ENCODE measurements at regions not wholly inside any gene's neighbourhood (a gene's known extent, or its start where the extent isn't known, plus 50 kb on each side); places are given as distances from the start of the nearest gene placed in this dataset.

DNA sequence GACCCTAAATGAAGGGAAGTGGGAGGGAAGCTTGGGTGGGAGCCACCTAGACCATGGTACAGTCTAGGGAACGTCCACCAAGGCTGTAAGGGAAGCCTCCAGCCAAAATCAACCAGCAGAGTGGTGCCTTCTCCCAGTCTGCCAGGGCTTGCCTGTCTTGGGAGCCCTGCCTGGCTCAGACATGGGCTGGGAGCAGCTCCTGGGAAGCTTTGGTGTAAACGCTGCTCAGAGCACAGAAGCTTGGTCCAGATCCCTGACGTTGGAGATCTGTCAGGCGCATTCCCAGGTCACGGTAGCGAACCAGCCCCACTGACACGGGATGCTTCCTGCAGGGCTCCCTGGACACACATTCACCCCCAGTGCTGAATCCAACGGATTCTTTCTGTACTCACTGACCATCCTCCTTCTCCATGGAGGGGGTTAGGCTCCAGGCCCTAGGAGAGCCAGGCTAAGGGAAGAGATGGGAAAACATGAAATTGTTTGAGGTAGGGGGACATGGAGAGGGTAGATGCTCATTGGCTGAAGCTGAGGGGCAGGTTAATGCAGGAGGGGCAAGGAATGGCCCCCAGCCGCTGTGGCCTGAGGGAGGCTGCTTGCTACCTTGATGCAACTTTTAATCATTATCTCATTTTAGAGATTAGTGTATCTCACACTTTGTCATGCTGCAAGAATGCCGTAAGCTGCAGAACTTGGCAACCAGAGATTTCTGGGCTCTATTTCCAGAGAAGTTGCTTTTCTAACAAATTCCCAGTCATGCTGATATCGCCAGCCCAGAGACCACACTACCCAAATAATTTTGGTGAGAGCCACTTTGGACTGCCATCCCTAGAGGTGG, 195.8 kb downstream of the UQCRFS1 start:
- POLR2A ChIA-PET: no interaction called here
- RAD21 ChIA-PET (ENCODE audit: unreplicated experiment): no interaction called here
- TF ChIP-seq CBFB (IDR thresholded peaks at IDR 0.05; ENCODE audit: low read depth): no peak
- TF ChIP-seq SMARCA5 (IDR thresholded peaks at IDR 0.05): no peak
- TF ChIP-seq ESRRA (IDR thresholded peaks at IDR 0.05; ENCODE audit: low read length): no peak
- no peak for TF ChIP-seq MTA2 (IDR thresholded peaks at IDR 0.05; ENCODE audit: low read depth)
- TF ChIP-seq LARP7 (IDR thresholded peaks at IDR 0.05): no peak
- no peak for TF ChIP-seq ZNF274 (IDR thresholded peaks at IDR 0.05; ENCODE audit: insufficient read depth, insufficient read length)
- no peak for TF ChIP-seq EP300 (IDR thresholded peaks at IDR 0.05; ENCODE audit: borderline replicate concordance in 1 of 2, control insufficient read depth in 1 of 2, low read depth in 2 of 2, low read length in 2 of 2)
- TF ChIP-seq SMAD5 (IDR thresholded peaks at IDR 0.05; ENCODE audit: low read depth): no peak
- TF ChIP-seq MXI1 (IDR thresholded peaks at IDR 0.05; ENCODE audit: low read depth, low read length): no peak
- TF ChIP-seq HDAC2 (IDR thresholded peaks at IDR 0.05): no peak
- TF ChIP-seq YY1 (IDR thresholded peaks at IDR 0.05; ENCODE audit: low read depth, low read length): no peak
- TF ChIP-seq, protein P1, sequence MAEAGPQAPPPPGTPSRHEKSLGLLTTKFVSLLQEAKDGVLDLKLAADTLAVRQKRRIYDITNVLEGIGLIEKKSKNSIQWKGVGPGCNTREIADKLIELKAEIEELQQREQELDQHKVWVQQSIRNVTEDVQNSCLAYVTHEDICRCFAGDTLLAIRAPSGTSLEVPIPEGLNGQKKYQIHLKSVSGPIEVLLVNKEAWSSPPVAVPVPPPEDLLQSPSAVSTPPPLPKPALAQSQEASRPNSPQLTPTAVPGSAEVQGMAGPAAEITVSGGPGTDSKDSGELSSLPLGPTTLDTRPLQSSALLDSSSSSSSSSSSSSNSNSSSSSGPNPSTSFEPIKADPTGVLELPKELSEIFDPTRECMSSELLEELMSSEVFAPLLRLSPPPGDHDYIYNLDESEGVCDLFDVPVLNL (IDR thresholded peaks at IDR 0.05; ENCODE audit: low read depth, low read length): no peak
- no peak for TF ChIP-seq BMI1 (IDR thresholded peaks at IDR 0.05; ENCODE audit: borderline replicate concordance)
- no peak for TF ChIP-seq TBL1XR1 (IDR thresholded peaks at IDR 0.05; ENCODE audit: low read depth, low read length)
- TF ChIP-seq, protein P2, sequence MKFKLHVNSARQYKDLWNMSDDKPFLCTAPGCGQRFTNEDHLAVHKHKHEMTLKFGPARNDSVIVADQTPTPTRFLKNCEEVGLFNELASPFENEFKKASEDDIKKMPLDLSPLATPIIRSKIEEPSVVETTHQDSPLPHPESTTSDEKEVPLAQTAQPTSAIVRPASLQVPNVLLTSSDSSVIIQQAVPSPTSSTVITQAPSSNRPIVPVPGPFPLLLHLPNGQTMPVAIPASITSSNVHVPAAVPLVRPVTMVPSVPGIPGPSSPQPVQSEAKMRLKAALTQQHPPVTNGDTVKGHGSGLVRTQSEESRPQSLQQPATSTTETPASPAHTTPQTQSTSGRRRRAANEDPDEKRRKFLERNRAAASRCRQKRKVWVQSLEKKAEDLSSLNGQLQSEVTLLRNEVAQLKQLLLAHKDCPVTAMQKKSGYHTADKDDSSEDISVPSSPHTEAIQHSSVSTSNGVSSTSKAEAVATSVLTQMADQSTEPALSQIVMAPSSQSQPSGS (IDR thresholded peaks at IDR 0.05; ENCODE audit: low read length): no peak
- TF ChIP-seq, protein P3, sequence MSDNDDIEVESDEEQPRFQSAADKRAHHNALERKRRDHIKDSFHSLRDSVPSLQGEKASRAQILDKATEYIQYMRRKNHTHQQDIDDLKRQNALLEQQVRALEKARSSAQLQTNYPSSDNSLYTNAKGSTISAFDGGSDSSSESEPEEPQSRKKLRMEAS (IDR thresholded peaks at IDR 0.05; ENCODE audit: low read depth, low read length): no peak
- TF ChIP-seq ZBED1 (IDR thresholded peaks at IDR 0.05; ENCODE audit: borderline replicate concordance): no peak
- Histone ChIP-seq H3K4me1 (ENCODE audit: control insufficient read depth, insufficient read depth, low read length) (no peaks in the 10 kb centered on the region), H2AFZ (ENCODE audit: control insufficient read depth, low read depth, low read length) (no peak overlapping the region), H3K27ac (ENCODE audit: control insufficient read depth, insufficient read depth) (no peak overlapping the region), H3K4me2 (ENCODE audit: control insufficient read depth, insufficient read depth) (no peak overlapping the region), H3K9me3 (replicated peaks; ENCODE audit: control insufficient read depth, insufficient read depth, low read length) (no peaks in the 10 kb centered on the region; the same call in 2 of the 3 replicates), H3K9ac (ENCODE audit: control insufficient read depth, insufficient read depth, low read length) (no peak overlapping the region), H3K36me3 (ENCODE audit: control insufficient read depth in 2 of 2, insufficient read depth in 2 of 2, low read length in 1 of 2) (no peaks in the 10 kb centered on the region), H3K27me3 (replicated peaks in 1 of 2; ENCODE audit: control insufficient read depth in 2 of 2, insufficient read depth in 2 of 2, low read length in 1 of 2) (no peaks in the 10 kb centered on the region), H3K4me3 (no peak overlapping the region), H4K20me1 (ENCODE audit: control insufficient read depth, insufficient read depth) (no peaks in the 10 kb centered on the region), H3K79me2 (ENCODE audit: control insufficient read depth, insufficient read depth, low read length) (no peaks in the 10 kb centered on the region)
- CTCF ChIA-PET: no interaction called here
- FAIRE-seq: no peak
- intact Hi-C loops (cut with micrococcal nuclease; ENCODE audit: unreplicated experiment) (no loop called here), in situ Hi-C loops (cut with MboI) (no loop called here)
- 37% methylated on average over 11 of the region's 11 CpGs for WGBS (ENCODE audit: insufficient coverage, insufficient replicate concordance, low lambda C conversion rate, missing lambda C conversion rate)
- SMC1A ChIA-PET (ENCODE audit: uncharacterized antibody, unreplicated experiment): no interaction called here
- BruUV-seq (replicated peaks): no TSS peak
- no peak for ATAC-seq
- no peak for DNase-seq (ENCODE audit: low read depth, low spot score)
